ENCODE measurements at regions not wholly inside any gene's neighbourhood (a gene's known extent, or its start where the extent isn't known, plus 50 kb on each side); places are given as distances from the start of the nearest gene placed in this dataset.

- DNase-seq: no peak
These were observed 291.4 kb upstream of the POU3F3 start for GRCh38 chr2:104562537-104562936.

GRCh38 chr2:104563398-104563996, 290.4 kb upstream of the POU3F3 start:
- DNase-seq: no peak

- DNase-seq: no peak
These were observed 285.7 kb upstream of the POU3F3 start for GRCh38 chr2:104568247-104568646.

- DNase-seq: no peak
These were observed 283.7 kb upstream of the POU3F3 start for GRCh38 chr2:104570259-104570658.

GRCh38 chr2:104572834-104573233, 281.1 kb upstream of the POU3F3 start:
- no peak for DNase-seq

- no peak for DNase-seq
These were observed 279.5 kb upstream of the POU3F3 start for GRCh38 chr2:104574367-104574766.

- no peak for DNase-seq
These were observed 276.8 kb upstream of the POU3F3 start for GRCh38 chr2:104577143-104577542.

- DNase-seq: no peak
These were observed 271.4 kb upstream of the POU3F3 start for GRCh38 chr2:104582471-104582870.

GRCh38 chr2:104583811-104584210, 270.1 kb upstream of the POU3F3 start:
- DNase-seq: no peak

GRCh38 chr2:104584393-104584792, 269.5 kb upstream of the POU3F3 start:
- DNase-seq: no peak

GRCh38 chr2:104595576-104595975, 258.3 kb upstream of the POU3F3 start:
- DNase-seq: no peak

GRCh38 chr2:104597942-104598341, 256.0 kb upstream of the POU3F3 start:
- DNase-seq: no peak

GRCh38 chr2:104598636-104599035, 255.3 kb upstream of the POU3F3 start:
- no peak for DNase-seq

GRCh38 chr2:104599787-104600510, 254.0 kb upstream of the POU3F3 start:
- DNase-seq: no peak

GRCh38 chr2:104606056-104606455, 247.9 kb upstream of the POU3F3 start:
- no peak for DNase-seq

- DNase-seq: no peak
These were observed 237.1 kb upstream of the POU3F3 start for GRCh38 chr2:104616856-104617255.

- DNase-seq: no peak
These were observed 233.1 kb upstream of the POU3F3 start for GRCh38 chr2:104620801-104621200.

- no peak for DNase-seq
These were observed 218.3 kb upstream of the POU3F3 start for GRCh38 chr2:104635608-104636007.

GRCh38 chr2:104638190-104638858, 215.6 kb upstream of the POU3F3 start:
- no peak for DNase-seq

GRCh38 chr2:104638859-104639202, 215.1 kb upstream of the POU3F3 start:
- DNase-seq: no peak

GRCh38 chr2:104641786-104642185, 212.1 kb upstream of the POU3F3 start:
- no peak for DNase-seq

- no peak for DNase-seq
These were observed 205.5 kb upstream of the POU3F3 start for GRCh38 chr2:104648376-104648775.

GRCh38 chr2:104649866-104650265, 204.0 kb upstream of the POU3F3 start:
- DNase-seq: no peak

- DNase-seq: no peak
These were observed 203.4 kb upstream of the POU3F3 start for GRCh38 chr2:104650405-104650996.
